NCI-H510A (cell line): ENCODE measurements at regions not wholly inside any gene's neighbourhood (a gene's known extent, or its start where the extent isn't known, plus 50 kb on each side); places are given as distances from the start of the nearest gene placed in this dataset.
"Not testable (repeated sequence)": the region's sequence is repeated elsewhere in the genome, so short reads cannot be mapped to it uniquely, and the experiment has no call there.

Experiments
- DNase-seq: peaks from one replicate; lab custom pipeline; 2025; lab: John Stamatoyannopoulos, UW

- no peak for DNase-seq
Observed at GRCh38 chr17:77526259-77526711, 385.5 kb downstream of the SEC14L1 start.

- no peak for DNase-seq
Observed at GRCh38 chr17:77526728-77527350, 386.1 kb downstream of the SEC14L1 start.

DNA sequence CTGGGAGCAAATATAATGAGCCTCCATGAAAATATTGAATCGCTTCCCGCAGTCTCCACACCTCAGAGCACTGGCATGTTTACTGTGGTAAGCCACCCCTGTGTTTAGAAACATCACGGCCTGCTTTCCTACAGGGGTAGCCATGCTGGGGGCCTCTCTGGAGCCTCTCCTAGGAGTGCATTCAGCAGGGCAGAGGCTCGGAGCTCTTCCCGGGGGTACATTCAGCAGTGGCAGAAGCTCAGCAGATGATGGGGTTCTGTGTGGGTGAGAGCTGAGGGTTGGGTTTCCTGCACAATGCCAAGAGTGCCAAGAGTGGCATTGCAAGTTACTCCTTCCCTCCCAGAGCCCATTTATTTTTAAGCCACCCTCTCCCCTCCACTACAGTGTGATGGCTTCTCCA, 386.6 kb downstream of the SEC14L1 start:
- no peak for DNase-seq

DNA sequence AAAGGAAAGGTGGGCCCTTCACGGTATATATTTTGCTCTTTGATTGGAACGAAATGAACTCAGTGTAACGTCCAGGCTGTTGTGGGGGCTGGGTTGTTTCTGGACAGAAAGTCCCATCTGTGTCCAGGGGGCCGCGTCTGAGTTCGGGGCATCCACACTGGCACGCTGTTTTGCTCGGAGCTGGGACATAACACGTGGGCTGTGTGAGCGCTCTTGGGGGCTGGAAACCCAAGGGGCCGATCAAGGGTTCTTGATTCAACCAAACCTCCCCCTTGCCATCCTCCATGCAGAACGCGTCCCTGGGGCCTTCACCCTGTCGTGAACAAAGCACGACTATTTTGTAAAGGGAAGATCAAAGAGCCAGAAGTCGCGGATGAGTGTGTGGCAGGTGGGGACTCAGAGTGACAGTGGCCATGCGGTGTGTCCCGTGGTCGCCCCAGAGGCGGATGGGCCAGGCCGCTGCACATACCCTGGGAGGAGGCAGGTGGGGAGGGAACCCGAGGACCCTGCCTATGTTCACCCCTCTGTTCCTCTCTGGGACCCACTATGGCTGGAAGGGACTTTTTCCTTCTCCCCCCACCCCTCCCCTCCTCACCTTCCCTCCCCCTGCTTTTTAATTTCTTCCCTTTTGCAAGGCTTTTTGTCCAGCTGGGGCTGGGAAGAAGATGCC, 387.2 kb downstream of the SEC14L1 start:
- DNase-seq, result no peak

GRCh38 chr17:77528516-77529327, 388.0 kb downstream of the SEC14L1 start:
- peak; percentile 60 for DNase-seq

- DNase-seq, result no peak
Observed at GRCh38 chr17:77529328-77529650, 388.5 kb downstream of the SEC14L1 start.

- DNase-seq, result no peak
Observed at GRCh38 chr17:77530591-77530990, 389.8 kb downstream of the SEC14L1 start.

- DNase-seq, result no peak
Observed at GRCh38 chr17:77531002-77531401, 390.2 kb downstream of the SEC14L1 start.

DNA sequence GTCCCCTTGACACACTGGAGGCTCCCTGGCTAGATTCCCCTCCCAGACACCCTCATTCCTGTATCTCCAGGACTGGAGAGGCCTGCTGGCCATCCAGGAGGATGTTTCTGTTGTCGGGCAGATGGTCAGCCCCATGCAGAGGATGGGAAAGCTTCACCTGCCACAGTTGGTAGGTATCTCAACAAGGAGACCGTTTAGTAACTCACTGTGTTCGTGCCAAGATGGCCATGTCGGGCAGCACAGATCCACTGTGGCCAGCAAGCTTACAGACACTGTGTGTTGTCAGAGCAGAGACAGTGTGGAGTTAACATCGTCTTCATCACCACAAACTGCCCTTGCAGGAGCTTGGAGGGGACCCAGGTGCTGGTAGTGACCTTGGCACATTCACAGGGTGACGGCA, 390.9 kb downstream of the SEC14L1 start:
- DNase-seq, result no peak

- not testable (repeated sequence) for DNase-seq
Observed at GRCh38 chr17:77533697-77534096, 392.9 kb downstream of the SEC14L1 start.

- DNase-seq, result no peak
Observed at GRCh38 chr17:77534137-77534536, 393.4 kb downstream of the SEC14L1 start.

DNA sequence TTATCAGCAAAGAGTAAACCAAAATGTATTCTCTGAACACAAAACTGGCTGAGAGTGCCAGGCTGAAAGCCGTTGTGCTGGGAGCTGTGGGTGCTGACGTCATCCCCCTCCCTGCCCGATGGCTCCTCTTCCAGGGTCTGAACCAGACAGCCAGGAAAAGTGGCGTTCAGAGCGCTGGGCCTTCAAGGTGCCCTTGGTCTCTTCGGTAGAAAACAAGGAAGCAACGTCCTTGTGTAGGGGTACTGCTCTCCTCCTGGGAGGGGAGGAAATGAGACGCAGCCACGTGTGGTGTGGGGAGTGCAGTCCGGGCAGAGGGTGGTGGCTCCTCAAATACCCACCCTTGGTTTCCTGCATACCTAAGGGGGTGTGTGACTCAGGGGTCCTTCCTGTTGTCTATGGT, 394.7 kb downstream of the SEC14L1 start:
- no peak for DNase-seq

DNA sequence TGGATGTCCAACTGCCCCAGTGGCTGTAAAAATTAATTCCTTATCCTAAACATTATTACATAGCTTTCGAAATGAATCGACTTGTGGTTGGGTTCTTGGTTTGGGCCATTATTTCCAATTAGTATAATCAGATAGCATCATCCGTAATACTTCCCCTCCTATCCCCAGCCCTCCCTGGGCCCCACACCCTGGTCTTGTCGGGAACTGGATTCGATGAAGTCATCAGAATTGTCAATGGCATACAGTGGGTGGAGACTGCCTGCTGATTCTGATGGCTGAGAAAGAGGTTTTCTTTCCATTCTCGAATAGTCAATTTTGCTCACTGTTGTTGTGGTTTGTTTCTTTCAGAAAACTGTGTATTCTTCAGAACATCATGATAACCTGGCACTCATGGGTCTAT, 395.1 kb downstream of the SEC14L1 start:
- DNase-seq, result no peak

GRCh38 chr17:77537566-77537965, 396.8 kb downstream of the SEC14L1 start:
- DNase-seq, result no peak

DNA sequence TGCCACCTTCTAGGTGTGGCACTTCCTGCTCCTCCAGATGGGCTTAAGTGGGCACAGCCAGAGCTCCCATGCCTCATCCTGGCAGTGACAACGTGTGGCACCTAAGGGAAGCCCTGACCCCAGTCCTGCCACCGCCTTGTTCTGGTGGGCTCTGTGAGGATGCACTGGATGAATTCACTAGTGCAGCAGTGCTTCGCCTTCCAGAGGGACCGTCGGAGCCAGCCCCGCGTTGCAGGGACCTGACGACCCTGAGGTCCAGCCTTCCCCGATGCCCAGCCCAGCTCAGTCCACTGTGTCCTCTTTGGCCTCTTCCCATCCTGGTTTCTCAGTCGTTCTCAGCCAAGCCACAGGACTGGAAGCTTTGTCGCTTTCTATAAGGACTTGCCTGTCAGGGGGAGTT, 399.8 kb downstream of the SEC14L1 start:
- DNase-seq, result no peak

DNA sequence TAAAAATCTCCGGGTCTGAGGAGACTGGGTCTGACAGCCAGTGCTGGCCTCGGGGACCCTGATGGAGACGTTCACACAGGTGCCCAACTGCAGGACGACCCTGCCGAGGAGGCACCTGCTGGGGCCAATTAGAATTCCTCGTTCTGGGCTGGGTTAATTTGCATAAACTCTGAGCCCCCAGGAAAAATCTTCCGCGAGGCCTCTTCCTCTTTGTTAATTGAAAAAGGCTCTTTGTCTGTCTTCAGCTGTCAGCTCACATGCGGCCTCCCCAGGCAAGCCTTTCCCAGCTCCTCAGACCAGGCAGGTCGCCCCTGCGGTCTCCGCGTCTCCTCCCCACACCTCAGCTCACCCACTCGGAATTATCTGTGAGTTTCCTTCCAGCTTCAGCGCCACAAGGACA, 400.2 kb downstream of the SEC14L1 start:
- DNase-seq, result no peak

- DNase-seq, result no peak
Observed at GRCh38 chr17:77542011-77542410, 401.2 kb downstream of the SEC14L1 start.

- DNase-seq, result peak; percentile 65
Observed at GRCh38 chr17:77542551-77543490, 402.1 kb downstream of the SEC14L1 start.

DNA sequence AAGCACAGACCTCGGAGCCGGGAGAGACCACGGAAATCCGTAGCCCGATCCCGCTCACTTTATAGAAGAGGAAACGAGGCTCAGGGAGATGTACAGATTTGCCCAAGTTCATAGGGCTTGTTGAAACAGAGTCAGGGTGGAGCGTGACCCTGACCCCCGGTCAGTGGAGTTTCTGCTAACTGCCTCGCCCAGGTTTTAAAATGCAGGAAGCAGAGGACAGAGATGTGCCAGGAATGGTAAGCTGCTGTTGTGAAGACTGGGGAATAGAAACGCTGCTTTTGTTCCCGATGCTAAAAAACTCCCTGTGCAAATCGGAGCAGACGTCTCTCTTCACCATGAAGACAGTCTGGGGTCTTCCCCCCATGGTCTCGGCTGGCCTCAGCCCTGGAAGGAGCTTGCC, 403.0 kb downstream of the SEC14L1 start:
- DNase-seq, result no peak

DNA sequence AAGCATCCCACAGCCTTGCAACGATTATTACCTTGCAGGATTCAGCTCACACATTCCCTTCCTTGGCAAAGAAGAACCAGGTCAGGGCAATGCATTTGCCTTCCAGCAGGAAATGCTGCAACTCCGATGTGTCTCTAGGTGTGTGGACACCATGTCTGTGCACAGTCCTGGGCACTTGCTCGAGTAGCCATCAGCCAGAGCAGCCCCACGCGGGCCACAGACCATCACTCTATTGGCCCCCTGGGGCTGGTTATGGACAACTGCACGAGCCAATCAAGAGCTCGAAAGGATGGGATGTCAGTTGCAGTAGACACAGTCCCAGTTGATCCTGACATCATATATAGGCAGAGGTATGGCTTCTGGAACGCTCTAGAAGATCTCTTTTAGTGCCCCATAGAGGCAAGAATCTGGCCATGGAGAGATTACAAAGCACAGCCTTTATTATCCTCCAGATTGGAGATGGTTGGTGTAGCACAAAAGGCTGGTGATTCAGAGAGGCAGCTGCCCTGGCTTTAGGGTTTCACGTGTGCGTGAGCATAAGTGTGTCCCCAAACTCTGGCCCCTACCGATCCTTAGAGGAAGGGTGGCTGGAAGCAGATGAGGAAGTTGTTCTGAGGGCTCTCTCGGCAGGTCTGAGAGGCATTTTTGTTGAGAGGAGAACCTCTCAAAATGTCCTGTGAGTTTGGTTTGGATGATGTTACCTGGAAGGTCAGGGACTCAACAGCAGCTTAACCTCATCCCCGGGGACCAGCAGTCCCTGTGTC, 403.8 kb downstream of the SEC14L1 start:
- no peak for DNase-seq

DNA sequence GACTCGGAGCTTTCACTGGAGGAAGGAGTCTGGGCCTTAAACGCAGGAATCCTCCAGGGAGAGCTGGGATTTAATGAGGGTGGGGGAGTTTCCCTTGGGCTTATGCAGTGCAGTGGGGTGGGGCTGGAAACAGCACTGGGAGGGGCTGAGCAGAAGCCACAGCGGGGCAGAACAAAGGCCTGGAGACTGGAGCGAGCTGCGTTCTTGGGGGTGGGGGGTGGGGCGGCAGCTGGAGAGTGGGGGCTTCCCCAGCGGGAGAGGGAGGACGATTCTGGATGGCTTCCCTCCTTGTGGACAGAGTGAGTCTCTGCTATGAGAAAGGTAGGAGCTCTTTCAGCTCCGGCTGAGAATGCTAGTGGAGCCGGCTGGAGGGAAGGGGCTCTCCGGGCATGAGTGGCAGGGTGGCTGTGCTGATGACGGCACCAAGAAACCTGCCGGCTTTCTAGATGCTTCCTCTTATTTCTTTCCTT, 406.0 kb downstream of the SEC14L1 start:
- peak; percentile 40 for DNase-seq
